ENCODE measurements at regions not wholly inside any gene's neighbourhood (a gene's known extent, or its start where the extent isn't known, plus 50 kb on each side); places are given as distances from the start of the nearest gene placed in this dataset.

DNA sequence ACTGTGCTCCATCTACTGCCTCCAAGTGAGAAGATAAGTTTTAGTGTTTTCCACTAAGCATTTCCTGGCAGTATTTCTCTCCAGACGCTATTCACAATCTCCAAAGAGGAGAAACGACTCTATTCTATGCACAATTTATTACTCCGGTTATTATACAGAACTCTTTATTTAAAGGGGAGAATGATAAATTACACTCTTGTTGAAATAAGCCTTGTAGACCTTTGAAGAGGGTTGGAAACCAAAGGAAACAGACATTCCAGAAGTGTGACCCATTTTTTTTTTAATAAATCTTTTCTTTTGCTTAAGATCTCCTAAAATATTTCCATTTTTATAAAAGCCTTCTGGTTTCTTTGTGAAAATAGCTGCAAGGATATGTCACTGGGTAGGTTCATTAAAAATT lies 76.1 kb upstream of the HDAC9 start:
- no peak overlapping the region for H3K4me3 ChIP-seq (ENCODE audit: low read depth, low read length)
- H3K4me1 ChIP-seq, result no peaks in the 10 kb centered on the region; the same call in 1 of the 2 replicates
- DNase-seq, result no peak
- H3K9me3 ChIP-seq, result no peaks in the 10 kb centered on the region
- TF ChIP-seq, protein P1, sequence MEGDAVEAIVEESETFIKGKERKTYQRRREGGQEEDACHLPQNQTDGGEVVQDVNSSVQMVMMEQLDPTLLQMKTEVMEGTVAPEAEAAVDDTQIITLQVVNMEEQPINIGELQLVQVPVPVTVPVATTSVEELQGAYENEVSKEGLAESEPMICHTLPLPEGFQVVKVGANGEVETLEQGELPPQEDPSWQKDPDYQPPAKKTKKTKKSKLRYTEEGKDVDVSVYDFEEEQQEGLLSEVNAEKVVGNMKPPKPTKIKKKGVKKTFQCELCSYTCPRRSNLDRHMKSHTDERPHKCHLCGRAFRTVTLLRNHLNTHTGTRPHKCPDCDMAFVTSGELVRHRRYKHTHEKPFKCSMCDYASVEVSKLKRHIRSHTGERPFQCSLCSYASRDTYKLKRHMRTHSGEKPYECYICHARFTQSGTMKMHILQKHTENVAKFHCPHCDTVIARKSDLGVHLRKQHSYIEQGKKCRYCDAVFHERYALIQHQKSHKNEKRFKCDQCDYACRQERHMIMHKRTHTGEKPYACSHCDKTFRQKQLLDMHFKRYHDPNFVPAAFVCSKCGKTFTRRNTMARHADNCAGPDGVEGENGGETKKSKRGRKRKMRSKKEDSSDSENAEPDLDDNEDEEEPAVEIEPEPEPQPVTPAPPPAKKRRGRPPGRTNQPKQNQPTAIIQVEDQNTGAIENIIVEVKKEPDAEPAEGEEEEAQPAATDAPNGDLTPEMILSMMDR (IDR thresholded peaks at IDR 0.05; ENCODE audit: low read depth, low read length), result no peak
- H3K27me3 ChIP-seq, result no peaks in the 10 kb centered on the region
- no peaks in the 10 kb centered on the region for H3K36me3 ChIP-seq

- H3K4me1 ChIP-seq, result no peaks in the 10 kb centered on the region; the same call in 1 of the 2 replicates
- TF ChIP-seq, protein P1 (IDR thresholded peaks at IDR 0.05; ENCODE audit: low read depth, low read length), result no peak
- no peak overlapping the region for H3K4me3 ChIP-seq (ENCODE audit: low read depth, low read length)
- DNase-seq, result no peak
- H3K27me3 ChIP-seq, result no peaks in the 10 kb centered on the region
- H3K9me3 ChIP-seq, result no peaks in the 10 kb centered on the region
- H3K36me3 ChIP-seq, result no peaks in the 10 kb centered on the region
Observed at GRCh38 chr7:18420108-18420507, 75.4 kb upstream of the HDAC9 start.

DNA sequence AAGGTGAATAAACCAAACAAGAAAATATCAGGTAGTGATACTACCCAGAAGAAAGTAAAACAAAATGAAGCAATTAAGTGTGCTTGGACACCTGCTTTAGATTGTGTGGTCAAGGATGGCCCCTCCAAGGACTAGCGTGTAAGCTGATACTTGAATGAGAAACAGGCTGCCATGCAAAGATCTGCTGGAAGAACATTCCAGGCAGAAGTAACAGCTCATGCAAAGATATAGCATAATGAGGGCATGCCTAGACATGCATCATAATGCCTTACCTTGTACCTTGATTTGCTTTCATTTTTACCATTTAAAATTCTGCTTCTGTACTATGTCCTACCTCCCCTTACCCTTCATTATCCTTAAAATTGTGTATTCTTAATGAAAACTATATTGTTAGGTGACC lies 74.8 kb upstream of the HDAC9 start:
- no peak for DNase-seq
- TF ChIP-seq, protein P1 (IDR thresholded peaks at IDR 0.05; ENCODE audit: low read depth, low read length), result no peak
- Histone ChIP-seq H3K4me3 (ENCODE audit: low read depth, low read length) (no peak overlapping the region), H3K4me1 (no peaks in the 10 kb centered on the region; the same call in 1 of the 2 replicates), H3K36me3 (no peaks in the 10 kb centered on the region), H3K9me3 (no peaks in the 10 kb centered on the region), H3K27me3 (no peaks in the 10 kb centered on the region)

- Histone ChIP-seq H3K36me3 (no peaks in the 10 kb centered on the region), H3K4me1 (no peaks in the 10 kb centered on the region; the same call in 1 of the 2 replicates), H3K9me3 (no peaks in the 10 kb centered on the region), H3K27me3 (no peaks in the 10 kb centered on the region), H3K4me3 (ENCODE audit: low read depth, low read length) (no peak overlapping the region)
- no peak for DNase-seq
- TF ChIP-seq, protein P1 (IDR thresholded peaks at IDR 0.05; ENCODE audit: low read depth, low read length), result no peak
Observed at GRCh38 chr7:18421297-18422002, 74.1 kb upstream of the HDAC9 start.

GRCh38 chr7:18425227-18425626 lies 70.3 kb upstream of the HDAC9 start:
- H3K9me3 ChIP-seq, result no peaks in the 10 kb centered on the region
- TF ChIP-seq, protein P1 (IDR thresholded peaks at IDR 0.05; ENCODE audit: low read depth, low read length), result no peak
- no peak for DNase-seq
- no peaks in the 10 kb centered on the region for H3K36me3 ChIP-seq
- H3K4me1 ChIP-seq, result no peaks in the 10 kb centered on the region; the same call in 1 of the 2 replicates
- no peak overlapping the region for H3K4me3 ChIP-seq (ENCODE audit: low read depth, low read length)
- no peaks in the 10 kb centered on the region for H3K27me3 ChIP-seq

DNA sequence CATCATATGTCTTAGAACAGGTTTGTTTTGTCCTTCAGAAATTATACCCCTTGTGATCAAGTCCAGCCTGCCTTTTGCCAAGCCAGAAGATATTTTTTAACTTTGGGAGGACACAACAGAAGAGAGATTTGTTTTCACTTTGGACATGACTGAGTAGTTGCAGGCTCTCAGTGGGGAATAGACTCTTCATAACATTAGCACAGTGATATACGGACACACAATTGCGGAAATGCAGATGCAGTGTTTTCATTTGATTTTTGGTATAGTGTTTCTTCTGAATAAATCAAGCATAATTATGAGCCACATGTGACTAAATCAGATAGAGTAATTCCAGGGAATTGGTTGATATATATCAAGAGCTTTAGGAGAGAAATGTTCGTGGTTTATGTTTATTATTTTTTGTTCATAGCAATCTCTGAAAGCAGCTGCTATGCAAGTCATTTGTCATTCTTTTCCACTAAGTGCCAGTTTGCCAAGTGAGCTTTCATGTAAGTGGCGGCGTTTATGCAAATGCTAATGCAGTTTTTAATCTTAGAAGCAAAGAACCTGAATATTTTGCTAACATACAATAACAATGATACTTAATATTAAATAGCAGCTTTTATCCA lies 69.6 kb upstream of the HDAC9 start:
- H3K9me3 ChIP-seq, result no peaks in the 10 kb centered on the region
- H3K36me3 ChIP-seq, result no peaks in the 10 kb centered on the region
- no peak overlapping the region for H3K4me3 ChIP-seq (ENCODE audit: low read depth, low read length)
- no peak for DNase-seq
- TF ChIP-seq, protein P1 (IDR thresholded peaks at IDR 0.05; ENCODE audit: low read depth, low read length), result no peak
- H3K4me1 ChIP-seq, result no peaks in the 10 kb centered on the region
- H3K27me3 ChIP-seq, result no peaks in the 10 kb centered on the region

Measured in BE2C (cell line).